SW480 (cell line): ENCODE measurements at regions not wholly inside any gene's neighbourhood (a gene's known extent, or its start where the extent isn't known, plus 50 kb on each side); places are given as distances from the start of the nearest gene placed in this dataset.
"Not testable (repeated sequence)": the region's sequence is repeated elsewhere in the genome, so short reads cannot be mapped to it uniquely, and the experiment has no call there.

Experiments
- DNase-seq: peaks from one replicate; pipeline ENCODE4 v3.0.0-alpha.2; 2016; ENCODE audit warnings: low spot score

DNA sequence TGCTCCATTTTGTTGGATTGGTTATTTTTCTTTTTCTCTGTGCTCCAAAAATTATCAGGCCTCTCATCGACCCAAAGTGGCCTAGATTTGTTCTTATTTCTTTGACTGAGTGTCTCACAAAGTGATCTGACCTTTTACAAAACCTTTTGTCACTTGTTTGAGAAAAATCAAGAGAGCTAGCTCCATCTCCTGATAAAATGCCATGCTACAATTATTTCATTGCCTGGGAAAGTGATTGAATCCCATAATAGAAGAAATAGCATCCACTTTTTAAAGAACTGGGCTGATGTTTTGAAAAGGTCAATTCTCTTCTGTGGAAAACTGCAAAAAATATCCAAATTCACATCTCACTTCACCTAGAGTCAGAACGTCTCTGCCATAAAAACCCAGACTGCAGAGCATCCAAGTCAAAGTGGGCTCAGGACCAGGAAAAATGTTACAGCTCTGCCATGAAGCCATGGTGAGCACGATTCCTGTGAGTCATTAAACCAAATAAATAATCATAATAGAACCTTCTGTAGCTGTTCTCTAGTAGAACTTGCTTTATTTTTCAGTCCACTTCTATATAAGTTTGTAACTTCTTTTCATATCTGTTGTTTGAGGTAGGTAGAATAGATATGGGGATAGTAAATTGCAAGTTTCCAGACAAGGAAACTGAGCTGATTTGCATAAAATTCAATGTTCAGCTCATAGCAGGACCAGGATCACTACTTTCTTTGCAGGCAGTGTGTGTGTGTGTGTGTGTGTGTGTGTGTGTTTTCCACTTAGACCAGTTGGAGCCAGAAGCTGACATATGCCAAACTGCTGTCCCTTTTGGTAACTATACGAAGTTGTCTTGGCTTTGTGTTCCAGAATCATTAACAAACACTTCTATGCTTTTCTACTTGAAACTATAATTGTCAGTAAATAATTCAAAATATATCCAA, 632.5 kb upstream of the ANKRD30A start:
- no peak for DNase-seq

DNA sequence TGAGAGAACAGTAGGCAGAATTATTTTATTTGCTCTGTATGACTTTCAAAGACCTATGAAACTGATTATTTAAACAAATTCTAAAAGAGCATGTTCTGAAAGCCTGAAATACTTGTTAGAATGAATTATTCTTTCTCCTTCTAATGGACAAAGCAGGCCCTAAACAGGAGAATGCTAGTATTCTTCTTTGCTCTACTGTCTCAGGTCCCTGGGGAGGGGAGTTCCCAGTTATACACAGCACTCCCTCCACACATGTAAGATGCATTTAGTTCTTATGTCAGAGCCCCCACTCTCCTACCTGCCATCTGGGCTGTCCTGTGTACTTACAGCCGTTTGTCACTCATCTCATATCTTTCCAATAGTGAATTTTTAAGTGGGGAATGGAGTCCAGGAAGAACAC, 633.5 kb upstream of the ANKRD30A start:
- DNase-seq: no peak

DNA sequence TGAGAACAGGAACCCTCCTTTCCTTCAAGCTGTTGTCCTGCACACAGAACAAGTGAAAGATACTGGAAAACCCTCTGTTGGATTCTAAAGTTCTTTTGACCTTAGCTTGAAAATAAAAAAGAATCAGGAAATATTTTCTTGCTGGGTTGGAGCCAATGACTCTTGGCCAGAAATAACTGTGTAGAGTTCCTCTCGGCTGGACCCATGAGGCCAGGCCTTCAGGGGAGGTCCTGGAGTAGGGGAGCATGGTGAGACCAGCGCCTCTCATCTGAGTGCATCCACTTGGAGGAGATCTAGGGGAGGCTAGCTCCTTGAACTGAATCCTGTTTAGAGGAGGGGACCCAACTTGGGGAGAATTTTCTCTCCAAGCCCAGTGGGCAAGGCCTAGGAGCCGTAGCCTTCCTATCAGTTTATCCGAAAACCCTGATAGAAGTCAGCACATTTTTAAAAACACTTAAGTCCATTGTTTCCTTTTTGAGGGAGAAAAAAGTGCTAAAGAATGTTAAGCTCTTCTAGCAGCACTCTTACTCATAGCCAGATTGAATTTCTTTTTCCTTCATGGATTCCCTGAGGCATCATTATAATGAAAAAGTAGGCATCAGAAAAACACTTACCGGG, 635.7 kb upstream of the ANKRD30A start:
- DNase-seq: no peak

DNA sequence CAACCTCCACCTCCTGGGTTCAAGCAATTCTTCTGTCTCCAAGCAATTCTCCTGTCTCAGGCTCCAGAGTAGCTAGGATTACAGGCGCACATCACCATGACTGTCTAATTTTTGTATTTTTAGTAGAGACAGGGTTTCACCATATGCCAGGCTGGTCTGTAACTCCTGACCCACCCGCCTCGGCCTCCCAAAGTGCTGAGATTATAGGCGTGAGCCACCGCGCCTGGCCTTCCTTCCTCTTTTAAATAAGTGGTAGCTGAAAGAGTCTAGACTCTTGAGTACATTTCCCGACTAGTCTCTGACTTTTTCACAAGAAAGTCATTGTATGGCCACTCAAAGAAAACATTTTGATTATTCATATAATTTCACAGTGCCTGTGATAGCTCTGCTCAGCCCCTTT, 636.2 kb upstream of the ANKRD30A start:
- no peak for DNase-seq

DNA sequence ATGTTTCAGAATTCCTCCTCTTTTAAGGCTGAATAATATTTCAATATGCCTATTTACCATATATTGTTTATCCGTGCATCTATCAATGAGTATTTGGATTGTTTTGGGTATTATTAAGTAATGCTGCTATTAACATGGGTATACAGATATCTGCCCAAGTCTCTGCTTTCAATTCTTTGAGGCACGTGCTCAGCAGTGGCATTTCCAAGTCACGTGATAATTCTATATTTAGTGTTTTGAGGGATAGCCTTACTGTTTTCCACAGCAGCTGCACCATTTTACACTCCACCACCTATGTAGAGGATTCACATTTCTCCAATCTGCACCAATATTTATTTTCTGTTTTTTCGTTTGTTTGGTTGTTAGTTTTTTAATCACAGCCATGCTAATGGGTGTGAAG, 636.8 kb upstream of the ANKRD30A start:
- DNase-seq: no peak

DNA sequence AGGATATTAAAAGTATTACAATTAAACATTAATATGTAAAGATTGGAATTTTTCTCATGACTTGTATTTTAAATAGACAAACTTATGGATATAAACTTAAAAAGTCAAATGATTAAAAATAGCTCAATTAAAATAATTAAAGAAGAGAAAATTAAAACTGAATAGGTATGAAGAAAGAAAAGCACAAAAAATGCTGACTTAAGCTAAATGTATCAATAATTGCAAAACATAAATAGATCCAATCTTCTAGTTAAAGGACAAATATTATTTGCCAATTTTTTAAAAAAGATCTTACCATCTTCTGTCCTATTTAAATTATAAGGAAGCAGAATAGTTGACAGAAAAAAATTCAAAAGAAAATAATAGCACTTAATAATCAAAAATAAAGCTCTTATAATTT, 646.3 kb upstream of the ANKRD30A start:
- no peak for DNase-seq

DNA sequence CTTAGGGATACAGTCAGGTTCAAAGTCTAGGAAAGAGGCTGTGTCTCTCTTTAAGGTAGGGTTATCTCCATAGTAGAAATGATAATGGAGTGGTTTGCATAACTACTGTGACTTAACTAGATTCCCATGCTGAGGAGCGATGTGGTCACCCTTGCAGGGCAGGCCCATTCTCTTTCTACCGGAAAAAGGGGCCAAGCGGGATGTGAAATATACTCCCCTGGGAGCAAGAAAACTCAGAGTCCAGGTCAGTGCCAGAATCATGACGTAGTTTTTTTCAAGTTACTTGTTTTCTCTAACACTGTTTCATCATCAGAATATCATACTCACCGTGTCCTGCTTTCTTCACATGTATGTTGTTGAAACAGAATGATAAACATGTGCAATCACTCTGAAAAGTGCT, 649.0 kb upstream of the ANKRD30A start:
- no peak for DNase-seq

DNA sequence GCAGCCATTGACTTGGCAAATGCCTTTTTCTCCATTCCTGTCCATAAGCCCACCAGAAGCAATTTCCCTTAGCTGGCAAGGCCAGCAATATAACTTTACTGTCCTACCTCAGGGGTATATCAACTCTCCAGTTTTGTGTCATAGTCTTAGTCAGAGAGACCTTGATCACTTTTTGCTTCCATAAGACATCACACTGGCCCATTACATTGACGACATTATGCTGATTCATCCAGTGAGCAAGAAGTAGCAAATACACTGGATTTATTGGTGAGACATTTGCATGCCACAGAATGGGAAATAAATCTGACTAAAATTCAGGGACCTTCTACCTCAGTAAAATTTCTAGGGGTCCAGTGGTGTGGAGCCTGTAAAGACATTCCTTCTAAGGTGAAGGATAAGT, 649.7 kb upstream of the ANKRD30A start:
- no peak for DNase-seq

DNA sequence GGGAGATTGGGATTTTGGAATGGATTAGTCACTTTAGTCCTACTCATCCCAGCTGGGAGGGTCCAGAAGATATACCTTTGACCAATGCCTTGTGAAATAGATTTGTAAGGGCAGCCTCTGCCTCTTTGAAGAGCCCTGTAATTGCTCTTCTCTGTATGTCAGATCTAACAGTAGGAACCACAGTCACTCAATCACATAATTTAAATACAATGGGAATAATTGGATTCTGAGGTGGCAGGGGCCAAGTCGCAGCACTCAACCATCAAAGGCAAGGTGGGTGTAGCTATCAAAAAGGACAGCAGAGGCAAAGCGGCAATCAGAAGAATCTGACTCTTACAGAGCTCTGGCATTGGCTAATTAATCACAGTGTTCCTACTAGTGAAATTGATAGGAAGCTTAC, 650.9 kb upstream of the ANKRD30A start:
- no peak for DNase-seq

DNA sequence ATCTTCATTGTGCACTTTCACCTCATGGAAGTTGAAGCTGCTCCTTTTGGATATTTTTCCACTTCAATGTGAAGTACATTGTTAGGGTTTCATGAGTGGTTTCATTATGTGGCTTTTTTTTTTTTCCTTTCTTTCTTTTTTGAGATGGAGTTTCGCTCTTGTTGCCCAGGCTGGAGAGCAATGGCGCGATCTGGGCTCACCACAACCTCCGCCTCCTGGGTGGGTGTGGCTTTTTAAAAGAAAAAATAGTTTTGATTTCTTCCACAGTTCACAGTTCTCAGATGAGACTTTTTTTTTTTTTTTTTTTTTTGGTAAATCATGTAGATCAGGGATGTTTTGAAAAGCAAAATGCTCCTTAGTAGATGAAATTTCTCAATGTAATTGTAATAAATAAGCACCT, 652.3 kb upstream of the ANKRD30A start:
- no peak for DNase-seq

DNA sequence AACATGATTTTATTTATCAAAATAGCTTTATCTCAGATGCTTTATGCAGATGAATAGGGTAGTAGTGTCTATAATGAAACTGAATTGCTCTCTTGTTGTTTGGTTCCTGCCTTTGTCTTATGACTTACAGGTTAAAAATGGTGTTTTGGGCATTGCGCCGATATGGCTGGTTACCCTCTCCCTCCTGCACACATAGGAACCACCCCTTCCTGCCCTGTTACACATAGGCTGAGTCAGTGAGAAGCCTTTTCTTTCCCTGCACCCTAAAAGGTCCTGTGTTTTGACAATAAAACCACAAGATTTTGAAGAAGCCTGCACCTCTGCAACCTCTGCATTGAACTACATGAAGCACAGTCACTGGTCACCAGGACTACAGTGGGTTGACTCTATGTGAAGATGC, 655.8 kb upstream of the ANKRD30A start:
- DNase-seq: no peak

DNA sequence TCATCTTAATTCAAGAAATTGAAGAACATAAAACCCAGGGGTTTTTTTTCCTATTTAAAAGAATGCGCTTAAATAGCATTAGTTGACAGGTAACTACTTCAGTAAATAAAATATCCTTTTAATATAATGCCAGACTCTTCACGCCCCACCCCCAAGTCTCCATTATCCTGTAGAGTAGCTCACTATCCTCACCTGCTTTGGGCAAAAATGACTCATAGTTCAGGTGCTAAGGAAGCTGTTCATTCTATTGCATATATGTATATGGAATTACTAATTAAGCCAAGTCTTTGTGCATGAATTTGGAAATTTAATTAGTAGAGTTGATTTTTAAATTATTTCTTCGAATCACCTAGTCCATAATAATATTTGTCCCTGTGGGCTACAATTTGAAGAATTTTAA, 656.8 kb upstream of the ANKRD30A start:
- DNase-seq: no peak

DNA sequence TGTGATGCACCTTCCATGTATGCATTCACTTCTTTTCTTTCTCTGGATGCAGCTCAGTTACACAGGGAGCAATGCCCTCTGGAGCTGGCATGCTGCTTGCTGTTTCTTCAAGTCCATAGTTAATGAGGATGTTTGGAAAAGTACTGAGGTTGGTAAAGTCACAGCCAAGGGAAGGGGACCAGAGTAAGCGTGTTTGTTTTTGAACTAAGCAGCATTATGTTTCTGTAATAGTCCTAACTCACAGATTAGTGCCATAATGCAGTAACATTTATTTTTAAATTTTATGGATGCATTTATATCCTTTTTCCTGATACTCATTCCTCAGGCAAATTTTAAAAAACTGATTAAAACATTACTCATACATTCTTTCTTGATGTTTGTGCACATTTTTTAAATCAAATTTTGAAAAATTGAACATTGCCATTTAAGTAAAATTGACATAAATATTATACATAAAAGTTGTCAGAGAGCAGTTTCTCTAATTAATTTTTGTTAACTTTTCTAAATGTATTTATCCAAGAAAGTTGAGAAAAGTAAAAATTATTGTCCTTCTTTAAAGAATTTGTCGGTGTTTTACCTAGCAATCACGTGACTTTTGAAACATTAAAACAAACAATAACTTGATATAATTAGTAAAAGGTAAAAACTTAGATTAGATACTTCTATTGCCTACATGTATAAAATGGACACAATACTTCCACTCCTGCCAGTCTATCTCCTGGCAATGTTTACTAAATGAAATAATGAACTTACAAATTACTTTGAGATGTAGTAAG, 659.6 kb upstream of the ANKRD30A start:
- no peak for DNase-seq

DNA sequence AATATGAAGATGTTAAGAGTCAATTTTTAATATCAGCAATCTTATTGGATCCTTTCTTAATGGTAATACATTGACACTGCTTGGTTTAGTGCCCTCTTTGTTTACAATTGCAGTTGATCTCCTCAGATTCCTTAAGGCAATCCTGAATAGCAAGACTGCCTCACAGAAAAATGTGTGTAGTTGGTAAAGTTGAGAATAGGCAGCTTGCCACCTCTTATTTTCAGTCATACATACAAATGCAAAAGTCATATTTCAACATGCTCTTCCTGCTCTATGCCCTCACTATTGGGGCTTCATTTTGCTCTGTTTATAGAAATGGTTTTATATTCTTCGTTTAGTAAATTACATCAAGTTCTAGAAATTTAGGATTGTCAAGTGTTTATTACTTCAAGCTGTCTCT, 661.1 kb upstream of the ANKRD30A start:
- DNase-seq: no peak

DNA sequence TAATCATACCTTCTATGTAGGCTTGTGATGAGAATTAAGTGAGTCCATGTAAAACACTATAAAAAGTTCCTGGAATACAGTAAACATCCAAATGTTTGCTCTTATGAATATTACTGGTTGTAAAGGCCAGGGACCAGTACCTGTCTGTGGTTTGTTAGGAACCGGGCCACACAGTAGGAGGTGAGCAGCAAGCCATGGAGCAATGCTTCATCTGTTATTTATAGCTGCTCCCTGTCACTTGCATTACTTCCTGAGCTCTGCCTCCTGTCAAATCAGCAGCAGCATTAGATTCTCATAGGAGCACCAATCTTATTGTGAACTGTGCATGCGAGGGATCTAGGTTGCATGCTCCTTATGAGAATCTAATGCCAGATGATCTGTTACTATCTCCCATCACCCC, 662.0 kb upstream of the ANKRD30A start:
- no peak for DNase-seq

DNA sequence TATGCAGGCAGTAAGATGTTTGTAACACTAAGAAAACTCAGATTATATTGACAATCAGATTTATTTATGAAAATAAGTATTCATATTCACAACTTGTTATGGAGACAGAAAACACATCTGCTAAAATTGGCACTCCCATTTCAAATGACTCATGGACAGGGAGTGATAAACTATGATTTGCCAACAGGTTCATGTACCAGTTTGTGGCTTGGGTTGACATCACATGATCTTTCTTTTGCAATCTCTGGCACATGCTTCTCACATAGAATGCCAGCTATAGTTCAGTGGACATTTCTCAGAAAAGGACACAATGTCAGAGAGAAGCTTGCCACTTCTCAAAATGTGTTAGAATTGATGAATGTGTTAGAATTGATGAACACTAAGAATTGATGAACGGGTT, 663.2 kb upstream of the ANKRD30A start:
- no peak for DNase-seq

DNA sequence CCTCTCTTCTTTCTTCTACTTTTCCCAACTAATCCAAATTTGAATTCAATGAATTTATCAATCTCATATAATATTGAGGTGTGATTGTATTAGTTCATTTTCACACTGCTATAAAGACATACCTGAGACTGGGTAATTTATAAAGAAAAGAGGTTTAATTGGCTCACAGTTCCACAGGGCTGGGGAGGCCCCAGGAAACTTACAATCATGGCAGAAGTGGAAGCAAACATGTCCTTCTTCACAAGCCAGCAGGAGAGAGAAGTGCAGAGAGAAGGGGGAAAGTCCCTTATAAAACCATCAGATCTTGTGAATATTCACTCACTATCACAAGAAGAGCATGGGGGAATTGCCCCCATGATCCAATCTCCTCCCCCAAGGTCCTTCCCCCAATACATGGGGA, 667.0 kb upstream of the ANKRD30A start:
- DNase-seq: not testable (repeated sequence)

DNA sequence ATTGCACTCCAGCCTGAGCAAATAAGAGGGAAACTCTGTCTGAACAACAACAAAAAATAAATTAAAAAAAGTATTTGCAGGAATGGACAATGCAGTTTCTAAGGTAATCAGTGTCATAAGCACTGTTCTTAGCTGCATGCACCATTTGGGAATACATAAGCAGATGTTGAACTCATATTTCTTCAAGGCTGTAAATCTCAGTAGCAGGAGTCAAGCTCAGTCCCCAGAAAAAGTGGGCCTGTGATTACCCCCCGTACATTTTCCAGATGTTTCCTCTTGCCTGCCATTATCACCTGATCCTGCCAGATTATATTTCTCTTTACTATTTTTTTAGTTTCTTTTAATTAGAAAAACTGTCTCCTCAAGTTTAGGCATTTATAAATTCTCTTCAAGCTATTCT, 667.6 kb upstream of the ANKRD30A start:
- no peak for DNase-seq

DNA sequence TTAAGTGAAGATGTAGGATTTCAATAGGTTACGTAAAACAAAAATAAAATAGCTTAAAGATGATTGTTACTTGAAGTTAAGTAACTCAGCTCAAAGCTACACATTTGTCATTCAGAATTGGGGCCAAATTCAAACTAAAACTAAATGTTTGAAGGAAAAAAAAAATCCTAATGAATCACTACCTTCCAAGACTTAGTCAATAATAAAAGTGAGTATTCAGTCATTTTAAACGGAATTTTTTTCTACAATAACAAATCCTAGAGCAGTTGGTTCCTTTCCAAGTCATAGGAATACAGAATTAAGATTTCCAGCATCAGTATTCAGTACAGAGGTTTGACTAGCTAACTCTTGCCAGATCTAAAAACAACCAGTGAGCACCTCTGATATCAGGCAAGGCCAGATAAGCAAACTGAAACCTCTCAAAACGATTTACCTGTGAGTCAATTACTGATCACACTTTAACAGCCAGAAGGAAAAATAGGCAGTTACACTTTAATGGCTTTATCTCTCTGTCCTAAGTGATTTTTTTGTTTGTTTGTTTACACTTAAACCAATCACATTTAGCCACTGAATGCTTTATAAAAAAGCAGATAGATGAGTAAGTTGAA, 669.8 kb upstream of the ANKRD30A start:
- no peak for DNase-seq

DNA sequence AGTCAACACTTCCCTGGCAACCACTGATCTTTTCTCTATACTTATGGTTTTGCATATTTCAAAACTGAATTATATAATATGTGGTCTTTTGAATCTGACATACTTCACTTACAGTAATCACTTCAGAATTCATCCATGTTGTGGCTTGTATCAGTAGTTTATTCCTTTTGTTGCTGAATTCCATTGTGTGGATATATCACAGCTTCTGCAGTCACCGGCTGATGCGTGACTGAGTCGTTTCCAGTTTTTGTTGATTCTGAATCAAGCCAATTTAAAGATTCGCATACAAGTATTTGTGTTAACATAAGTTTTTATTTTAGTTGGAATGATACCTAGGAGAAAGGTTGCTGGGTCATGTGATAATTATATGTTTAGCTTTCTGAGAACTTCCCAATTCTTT, 672.5 kb upstream of the ANKRD30A start:
- DNase-seq: no peak

DNA sequence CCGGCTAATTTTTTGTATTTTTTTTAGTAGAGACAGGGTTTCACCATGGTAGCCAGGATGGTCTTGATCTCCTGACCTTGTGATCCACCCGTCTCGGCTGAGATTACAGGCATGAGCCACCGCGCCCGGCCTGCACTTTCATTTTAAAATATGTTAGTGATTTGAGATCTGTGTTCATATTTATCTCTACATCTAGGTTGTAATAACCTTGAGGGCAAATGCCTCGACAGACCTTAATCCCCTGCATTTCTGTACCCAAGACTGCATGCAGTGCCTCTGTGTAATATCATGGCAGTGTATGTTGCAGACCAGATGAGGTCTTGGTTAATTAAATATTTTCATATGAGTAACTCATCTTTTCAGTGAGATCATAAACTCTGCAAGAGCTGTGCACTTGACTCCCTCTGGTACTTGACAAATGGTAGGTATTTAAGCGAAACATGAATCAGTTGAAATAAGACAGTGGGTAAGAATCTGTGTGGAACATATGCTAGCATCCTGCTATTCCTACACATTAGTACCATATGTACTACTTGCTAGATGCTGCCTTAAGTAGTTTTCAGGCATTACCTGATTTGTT, 673.9 kb upstream of the ANKRD30A start:
- no peak for DNase-seq

DNA sequence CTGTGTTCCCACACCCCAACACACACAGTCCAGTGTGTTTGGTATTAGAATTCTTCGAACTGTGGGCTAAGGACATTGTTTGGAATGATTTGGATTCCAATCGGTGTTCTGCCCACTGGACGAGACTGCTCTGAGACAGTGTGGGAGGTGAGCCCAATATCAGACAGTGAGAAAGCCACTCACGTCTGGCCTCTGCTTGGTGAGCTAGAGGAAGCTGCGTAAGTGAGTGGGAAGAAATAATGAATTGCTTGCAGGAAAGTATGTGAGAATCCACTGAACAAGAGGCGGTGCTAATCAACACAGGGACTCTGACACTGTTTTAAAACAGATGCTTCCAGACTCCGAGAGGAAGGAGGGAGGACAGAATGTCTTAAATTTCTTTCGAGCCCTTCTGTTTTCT, 675.0 kb upstream of the ANKRD30A start:
- DNase-seq: no peak
